HG03354 (cell line): ENCODE measurements at regions not wholly inside any gene's neighbourhood (a gene's known extent, or its start where the extent isn't known, plus 50 kb on each side); places are given as distances from the start of the nearest gene placed in this dataset.

Experiments used
- ATAC-seq: cut with Tn5 transposase; IDR thresholded peaks from one replicate; pipeline ENCODE4 v1.9.1; 2021; ENCODE audit warnings: mild to moderate bottlenecking; ENCODE audit not compliant: unreplicated experiment, poor library complexity, severe bottlenecking

DNA sequence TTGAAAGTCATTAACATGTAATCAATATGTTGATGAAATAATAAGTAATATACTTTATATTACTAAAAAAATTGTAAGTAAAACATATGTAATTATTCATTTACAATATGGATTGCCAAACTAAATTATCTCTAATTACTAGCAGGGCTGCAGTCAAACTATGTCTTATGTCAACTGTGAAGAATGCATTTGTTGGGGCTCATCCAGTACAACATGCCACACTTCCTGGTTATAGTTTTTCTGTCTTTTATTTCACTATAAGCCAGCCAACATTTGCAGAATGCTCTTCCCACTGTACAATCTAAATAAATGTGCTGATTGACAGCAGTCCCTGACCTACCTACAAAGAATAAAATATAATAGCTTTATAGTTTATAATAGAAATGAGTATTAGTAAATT, 975.4 kb upstream of the NDST4 start:
- ATAC-seq = no peak

DNA sequence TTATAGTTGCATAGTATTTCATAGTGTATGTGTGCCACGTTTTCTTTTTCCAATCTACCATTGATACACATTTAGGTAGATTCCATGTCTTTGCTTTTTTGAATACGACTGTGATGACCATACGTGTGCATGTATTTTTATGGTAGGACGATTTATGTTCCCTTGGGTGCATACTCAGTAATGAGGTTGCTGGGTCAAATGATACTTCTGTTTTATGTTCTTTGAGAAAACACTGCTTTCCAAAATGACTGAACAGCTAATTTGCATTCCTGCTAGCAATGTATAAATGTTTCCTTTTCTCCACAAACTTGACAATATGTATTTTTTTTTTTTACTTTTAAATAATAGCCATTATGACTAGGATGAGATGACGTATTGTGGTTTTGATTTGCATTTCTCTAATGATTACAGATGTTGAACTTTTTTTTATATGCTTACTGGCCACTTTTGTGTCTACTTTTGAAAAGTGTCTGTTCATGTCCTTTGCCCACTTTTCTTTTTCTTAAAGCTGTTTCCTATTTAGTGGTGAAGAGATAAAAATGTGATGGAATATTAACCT, 969.5 kb upstream of the NDST4 start:
- ATAC-seq = no peak

GRCh38 chr4:116073051-116073450, 959.6 kb upstream of the NDST4 start:
- no peak for ATAC-seq

GRCh38 chr4:116070283-116070682, 956.9 kb upstream of the NDST4 start:
- peak; percentile 54 for ATAC-seq

- no peak for ATAC-seq
Observed at GRCh38 chr4:116066711-116067245, 953.4 kb upstream of the NDST4 start.

DNA sequence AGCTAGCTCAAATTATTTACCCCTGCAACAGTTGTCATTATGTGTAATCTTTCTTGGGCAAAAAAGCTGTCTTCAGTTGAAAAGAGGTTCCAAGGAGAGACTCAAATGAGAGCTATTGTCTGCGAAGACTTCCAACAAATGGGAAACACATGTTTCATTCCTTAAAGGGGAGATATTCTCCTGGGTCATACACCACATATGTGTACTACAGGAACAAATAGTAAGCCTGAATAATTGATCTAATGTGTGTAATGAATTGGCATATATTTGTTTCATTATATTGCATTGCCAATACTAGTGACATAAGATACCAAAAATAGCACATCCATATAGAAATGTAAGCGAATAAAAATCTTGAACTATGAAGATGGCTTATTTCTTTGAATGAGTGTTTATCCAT, 950.9 kb upstream of the NDST4 start:
- ATAC-seq = no peak

GRCh38 chr4:116059361-116059760, 945.9 kb upstream of the NDST4 start:
- ATAC-seq = no peak

DNA sequence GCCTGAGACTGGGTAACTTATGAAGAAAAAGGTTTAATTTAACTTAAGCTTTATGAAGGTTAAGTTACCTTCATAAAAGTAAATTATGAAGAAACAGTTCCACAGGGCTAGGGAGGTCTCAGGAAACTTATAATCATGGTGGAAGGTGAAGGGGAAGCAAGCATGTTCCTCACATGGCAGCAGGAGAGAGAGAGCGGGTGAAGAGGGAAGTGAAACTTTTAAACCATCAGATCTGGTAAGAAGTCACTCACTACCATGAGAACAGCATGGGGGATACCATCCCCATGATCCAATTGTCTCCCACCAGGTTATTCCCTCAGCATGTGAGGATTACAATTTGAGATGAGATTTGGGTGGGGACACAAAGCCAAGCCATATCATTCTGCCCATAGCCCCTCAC, 944.7 kb upstream of the NDST4 start:
- no peak for ATAC-seq

- no peak for ATAC-seq
Observed at GRCh38 chr4:116055857-116056827, 942.7 kb upstream of the NDST4 start.

GRCh38 chr4:116027311-116027710, 913.9 kb upstream of the NDST4 start:
- ATAC-seq = no peak

DNA sequence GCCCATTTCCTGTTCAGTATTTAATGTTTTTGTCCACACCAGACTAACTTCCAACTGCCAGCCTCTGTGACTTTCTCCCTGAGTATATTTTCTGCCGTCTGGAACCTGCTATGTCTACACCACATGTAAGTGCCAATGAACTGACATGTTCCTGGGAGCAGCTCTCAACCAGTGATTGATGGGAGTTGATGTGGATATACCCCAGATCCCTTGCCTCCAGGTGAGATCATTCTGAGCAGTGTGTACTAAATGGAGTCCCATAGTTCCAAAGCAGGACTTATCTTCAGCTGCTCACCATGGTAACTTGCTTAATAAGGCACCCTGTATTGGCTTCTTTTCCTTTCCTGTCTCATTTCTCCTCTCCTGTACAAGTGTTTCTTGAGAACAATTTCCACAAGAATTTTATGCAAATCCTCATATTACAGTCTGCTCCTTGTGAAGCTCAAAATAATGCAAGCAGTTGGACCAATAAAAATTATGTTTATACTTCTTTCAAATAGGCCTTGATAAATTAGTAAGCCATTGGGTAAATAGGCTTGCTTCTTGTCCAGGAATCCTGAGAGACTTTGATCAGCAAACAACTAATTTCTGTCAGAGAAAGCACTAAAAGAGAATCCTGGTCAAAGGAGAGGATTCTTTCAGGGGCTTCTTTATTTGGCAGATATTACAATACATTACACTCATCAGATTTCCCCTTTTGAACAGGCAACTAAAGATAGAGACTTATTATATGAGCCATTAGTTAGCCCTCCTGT, 911.7 kb upstream of the NDST4 start:
- no peak for ATAC-seq

- ATAC-seq = no peak
Observed at GRCh38 chr4:116023049-116023448, 909.6 kb upstream of the NDST4 start.

GRCh38 chr4:116020141-116020722, 906.8 kb upstream of the NDST4 start:
- no peak for ATAC-seq

DNA sequence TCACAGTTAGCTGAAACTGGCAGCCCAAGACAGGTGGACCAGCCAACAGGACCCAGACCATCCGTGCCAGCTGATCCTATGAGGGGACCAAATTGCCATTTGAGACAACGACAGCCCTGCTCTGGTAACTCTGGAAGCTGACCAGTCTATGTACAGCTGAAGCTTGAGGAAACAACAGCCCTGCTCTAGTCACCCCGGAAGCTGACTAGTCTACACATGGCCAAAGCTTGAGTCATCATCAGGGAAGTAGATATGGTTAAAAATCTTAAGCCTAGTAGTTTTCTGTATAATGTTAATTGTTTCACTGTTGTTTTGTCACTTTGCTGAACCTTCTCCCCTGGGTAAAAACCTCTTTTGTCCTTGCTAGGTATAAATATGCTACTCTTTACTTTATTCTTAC, 905.4 kb upstream of the NDST4 start:
- ATAC-seq = no peak

DNA sequence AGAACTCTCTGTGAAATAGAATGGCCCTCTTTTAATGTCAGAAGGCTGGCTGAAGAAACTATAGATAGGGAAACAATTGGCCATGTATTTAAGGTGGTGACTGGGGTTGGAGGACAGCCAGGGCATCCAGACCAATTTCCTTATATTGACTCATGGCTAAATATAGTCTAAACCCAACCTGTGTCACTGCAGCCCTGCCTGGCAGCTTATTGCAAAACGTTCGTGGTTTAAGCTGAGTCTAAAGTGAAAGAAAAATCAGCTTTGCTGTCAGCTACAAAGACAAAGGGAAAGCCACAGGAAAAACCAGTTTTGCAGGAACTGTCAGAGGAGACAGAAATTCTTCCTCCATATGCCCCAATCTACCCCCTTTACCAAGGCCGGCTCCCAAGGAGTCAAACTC, 902.8 kb upstream of the NDST4 start:
- ATAC-seq = no peak

DNA sequence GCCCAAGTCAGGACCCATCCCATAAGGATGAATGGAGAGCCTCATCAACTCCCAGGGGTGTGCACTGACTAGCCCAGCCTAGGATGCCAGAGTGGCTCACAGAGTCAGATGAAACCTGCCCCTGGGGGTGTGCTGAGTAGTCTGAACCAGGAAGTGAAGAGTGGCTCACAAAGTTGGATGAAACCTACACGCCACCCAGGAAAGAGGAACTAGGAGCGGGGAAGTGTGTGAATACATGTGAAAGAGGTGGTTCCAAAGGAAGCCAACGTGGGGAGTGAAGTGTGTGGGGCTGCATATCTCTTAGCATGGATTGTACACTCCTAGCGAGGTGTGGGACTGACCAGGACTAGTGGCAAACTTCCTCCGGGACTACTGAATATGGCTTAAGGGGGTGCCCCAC, 902.1 kb upstream of the NDST4 start:
- ATAC-seq = no peak

DNA sequence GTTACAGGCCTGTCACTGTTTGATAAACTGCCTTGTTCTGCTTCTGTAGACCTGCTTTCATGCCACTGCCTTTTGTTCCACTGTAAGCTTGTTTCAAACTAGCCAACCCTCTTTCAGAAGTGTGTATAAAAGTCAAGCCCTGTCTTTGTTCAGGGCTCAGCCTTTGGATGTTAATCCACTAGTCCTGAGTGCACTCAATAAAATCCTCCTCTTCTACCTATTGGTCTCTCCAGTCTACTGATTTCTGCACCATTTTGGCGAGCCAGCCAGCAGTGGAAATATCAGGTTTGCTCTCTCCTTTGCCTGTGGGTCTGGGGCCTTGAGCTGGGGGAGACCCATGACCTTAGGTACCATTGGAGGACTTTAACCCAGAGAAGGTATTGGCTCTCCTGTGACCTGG, 901.6 kb upstream of the NDST4 start:
- no peak for ATAC-seq

DNA sequence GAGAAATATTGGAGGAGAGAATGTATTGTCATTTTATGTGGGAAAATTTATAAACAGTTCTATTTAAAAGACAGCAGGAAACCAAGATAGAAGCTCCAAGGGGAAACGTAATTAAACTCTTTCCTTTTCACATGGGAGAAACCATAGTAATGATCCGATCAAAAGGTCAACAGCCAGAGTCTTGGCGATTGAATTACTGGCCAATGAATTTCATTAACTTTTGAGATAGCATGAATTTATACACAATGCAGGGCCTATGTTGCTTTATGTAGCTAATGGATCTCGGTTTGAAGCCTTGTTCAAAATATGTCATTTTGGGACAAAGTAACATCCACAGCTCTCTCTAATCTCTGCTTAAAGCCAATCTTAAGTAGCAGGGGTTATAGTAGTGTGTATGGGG, 897.5 kb upstream of the NDST4 start:
- ATAC-seq = no peak

DNA sequence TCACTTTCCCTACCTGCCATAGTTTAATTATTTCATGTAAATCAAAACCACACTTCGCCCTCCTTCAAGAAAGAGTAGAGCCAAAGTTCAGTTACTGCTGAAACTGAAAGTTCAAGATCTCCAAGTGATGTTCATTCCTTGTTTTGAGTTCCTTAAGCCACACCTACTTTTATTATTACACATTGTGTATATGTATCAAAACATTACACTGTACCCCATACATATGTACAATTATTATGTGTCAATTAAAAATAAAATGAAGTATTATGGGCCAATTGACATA, 892.3 kb upstream of the NDST4 start:
- ATAC-seq = no peak

GRCh38 chr4:116005037-116005805, 891.8 kb upstream of the NDST4 start:
- no peak for ATAC-seq
